ENCODE measurements at regions not wholly inside any gene's neighbourhood (a gene's known extent, or its start where the extent isn't known, plus 50 kb on each side); places are given as distances from the start of the nearest gene placed in this dataset.

GRCh38 chr11:70538641-70539359 is 140.5 kb downstream of the CTTN start:
- CTCF ChIA-PET, result no interaction called here
- peaks cover under 1% of the 10 kb centered on the region for H3K9me3 Mint-ChIP-seq
- intact Hi-C loops (cut with micrococcal nuclease), result no loop called here
- ATAC-seq (ENCODE audit: low read depth) (no peak), DNase-seq (no peak)
- no peaks in the 10 kb centered on the region for H3K4me1 Mint-ChIP-seq
- TF ChIP-seq, protein P1, sequence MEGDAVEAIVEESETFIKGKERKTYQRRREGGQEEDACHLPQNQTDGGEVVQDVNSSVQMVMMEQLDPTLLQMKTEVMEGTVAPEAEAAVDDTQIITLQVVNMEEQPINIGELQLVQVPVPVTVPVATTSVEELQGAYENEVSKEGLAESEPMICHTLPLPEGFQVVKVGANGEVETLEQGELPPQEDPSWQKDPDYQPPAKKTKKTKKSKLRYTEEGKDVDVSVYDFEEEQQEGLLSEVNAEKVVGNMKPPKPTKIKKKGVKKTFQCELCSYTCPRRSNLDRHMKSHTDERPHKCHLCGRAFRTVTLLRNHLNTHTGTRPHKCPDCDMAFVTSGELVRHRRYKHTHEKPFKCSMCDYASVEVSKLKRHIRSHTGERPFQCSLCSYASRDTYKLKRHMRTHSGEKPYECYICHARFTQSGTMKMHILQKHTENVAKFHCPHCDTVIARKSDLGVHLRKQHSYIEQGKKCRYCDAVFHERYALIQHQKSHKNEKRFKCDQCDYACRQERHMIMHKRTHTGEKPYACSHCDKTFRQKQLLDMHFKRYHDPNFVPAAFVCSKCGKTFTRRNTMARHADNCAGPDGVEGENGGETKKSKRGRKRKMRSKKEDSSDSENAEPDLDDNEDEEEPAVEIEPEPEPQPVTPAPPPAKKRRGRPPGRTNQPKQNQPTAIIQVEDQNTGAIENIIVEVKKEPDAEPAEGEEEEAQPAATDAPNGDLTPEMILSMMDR (IDR thresholded peaks at IDR 0.05), result no peak
- POLR2A ChIA-PET, result no interaction called here
- no peak overlapping the region for H3K27ac Mint-ChIP-seq
- H3K4me3 Mint-ChIP-seq, result no peak overlapping the region
- H3K36me3 Mint-ChIP-seq (ENCODE audit: low read depth), result no peaks in the 10 kb centered on the region
- H3K27me3 Mint-ChIP-seq, result no peaks in the 10 kb centered on the region

- TF ChIP-seq, protein P1 (IDR thresholded peaks at IDR 0.05), result no peak
- intact Hi-C loops (cut with micrococcal nuclease), result no loop called here
- H3K36me3 Mint-ChIP-seq (ENCODE audit: low read depth), result no peaks in the 10 kb centered on the region
- H3K4me1 Mint-ChIP-seq, result no peaks in the 10 kb centered on the region
- DNase-seq (no peak), ATAC-seq (ENCODE audit: low read depth) (no peak)
- ChIA-PET CTCF (no interaction called here), POLR2A (no interaction called here)
- H3K9me3 Mint-ChIP-seq, result no peaks in the 10 kb centered on the region
- H3K27ac Mint-ChIP-seq, result no peak overlapping the region
- H3K4me3 Mint-ChIP-seq, result no peak overlapping the region
- H3K27me3 Mint-ChIP-seq, result no peaks in the 10 kb centered on the region
These were observed 141.2 kb downstream of the CTTN start for GRCh38 chr11:70539360-70540095.

GRCh38 chr11:70540196-70540595 is 141.9 kb downstream of the CTTN start:
- Mint-ChIP-seq H3K9me3 (no peaks in the 10 kb centered on the region), H3K4me1 (no peaks in the 10 kb centered on the region), H3K36me3 (ENCODE audit: low read depth) (no peaks in the 10 kb centered on the region), H3K27me3 (no peaks in the 10 kb centered on the region), H3K4me3 (no peak overlapping the region), H3K27ac (no peak overlapping the region)
- TF ChIP-seq, protein P1 (IDR thresholded peaks at IDR 0.05), result no peak
- DNase-seq, result no peak
- ATAC-seq (ENCODE audit: low read depth), result no peak
- intact Hi-C loops (cut with micrococcal nuclease), result no loop called here
- CTCF ChIA-PET, result no interaction called here
- POLR2A ChIA-PET, result no interaction called here

GRCh38 chr11:70541176-70541575 is 142.8 kb downstream of the CTTN start:
- no peak overlapping the region for H3K4me3 Mint-ChIP-seq
- no peak for DNase-seq
- POLR2A ChIA-PET, result no interaction called here
- H3K36me3 Mint-ChIP-seq (ENCODE audit: low read depth), result no peaks in the 10 kb centered on the region
- no peak overlapping the region for H3K27ac Mint-ChIP-seq
- TF ChIP-seq, protein P1 (IDR thresholded peaks at IDR 0.05), result no peak
- no peaks in the 10 kb centered on the region for H3K4me1 Mint-ChIP-seq
- CTCF ChIA-PET, result no interaction called here
- no peak for ATAC-seq (ENCODE audit: low read depth)
- H3K9me3 Mint-ChIP-seq, result no peaks in the 10 kb centered on the region
- intact Hi-C loops (cut with micrococcal nuclease), result no loop called here
- H3K27me3 Mint-ChIP-seq, result peaks cover under 1% of the 10 kb centered on the region

- no peaks in the 10 kb centered on the region for H3K4me1 Mint-ChIP-seq
- H3K27ac Mint-ChIP-seq, result no peak overlapping the region
- no peaks in the 10 kb centered on the region for H3K9me3 Mint-ChIP-seq
- ChIA-PET POLR2A (no interaction called here), CTCF (no interaction called here)
- H3K36me3 Mint-ChIP-seq (ENCODE audit: low read depth), result no peaks in the 10 kb centered on the region
- no peak overlapping the region for H3K4me3 Mint-ChIP-seq
- DNase-seq, result no peak
- TF ChIP-seq, protein P1 (IDR thresholded peaks at IDR 0.05), result no peak
- ATAC-seq (ENCODE audit: low read depth), result no peak
- H3K27me3 Mint-ChIP-seq, result peaks cover 4% of the 10 kb centered on the region
- intact Hi-C loops (cut with micrococcal nuclease), result no loop called here
These were observed 143.4 kb downstream of the CTTN start for GRCh38 chr11:70541699-70542098.
